Astrocyte of the spinal cord (primary cell): ENCODE measurements at regions not wholly inside any gene's neighbourhood (a gene's known extent, or its start where the extent isn't known, plus 50 kb on each side); places are given as distances from the start of the nearest gene placed in this dataset.
A peak's percentile ranks its signal among the peaks of the same experiment; 100 is the strongest.

ENCODE experiments used
- DNase-seq: peaks from one replicate; pipeline ENCODE4 v3.0.0; 2011; ENCODE audit warnings: low read depth, low spot score
- H3K4me3 ChIP-seq: 2 replicates; pipeline ENCODE4 v1.5.1; 2011; ENCODE audit warnings: low read depth, mild to moderate bottlenecking, low read length, moderate library complexity
- in situ Hi-C: cut with HindIII; loops from 2 replicates; pipeline ENCODE4 v1.10.0; 2017; ENCODE audit warnings: low sequenced_read_pairs
- TF ChIP-seq, protein P1 (sequence below): IDR thresholded peaks from 2 replicates; pipeline ENCODE4 v1.5.1; 2012; ENCODE audit warnings: low read depth, mild to moderate bottlenecking, low read length, inconsistent platforms

DNA sequence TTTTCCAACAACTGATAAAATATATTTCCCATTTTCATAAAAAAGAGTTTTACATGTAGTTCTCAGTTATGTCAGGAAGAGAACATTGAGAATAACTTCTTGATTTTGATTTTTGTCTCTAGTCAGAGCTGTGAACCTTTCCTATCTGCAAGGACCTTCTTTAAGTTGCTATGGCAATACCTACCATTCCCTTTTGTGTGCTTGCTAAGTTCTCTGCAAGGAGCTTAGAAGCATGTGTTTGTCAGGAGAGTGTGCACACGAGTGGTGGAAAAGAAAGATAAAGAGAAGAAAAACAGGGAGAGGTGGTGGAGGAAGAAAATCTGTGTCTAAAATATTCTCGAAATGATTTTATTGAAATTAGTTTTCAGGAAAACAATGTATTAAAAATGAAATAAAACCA, 140.3 kb upstream of the SLC8A1 start:
- in situ Hi-C loops, result no loop called here
- no peak overlapping the region for H3K4me3 ChIP-seq
- TF ChIP-seq, protein P1, sequence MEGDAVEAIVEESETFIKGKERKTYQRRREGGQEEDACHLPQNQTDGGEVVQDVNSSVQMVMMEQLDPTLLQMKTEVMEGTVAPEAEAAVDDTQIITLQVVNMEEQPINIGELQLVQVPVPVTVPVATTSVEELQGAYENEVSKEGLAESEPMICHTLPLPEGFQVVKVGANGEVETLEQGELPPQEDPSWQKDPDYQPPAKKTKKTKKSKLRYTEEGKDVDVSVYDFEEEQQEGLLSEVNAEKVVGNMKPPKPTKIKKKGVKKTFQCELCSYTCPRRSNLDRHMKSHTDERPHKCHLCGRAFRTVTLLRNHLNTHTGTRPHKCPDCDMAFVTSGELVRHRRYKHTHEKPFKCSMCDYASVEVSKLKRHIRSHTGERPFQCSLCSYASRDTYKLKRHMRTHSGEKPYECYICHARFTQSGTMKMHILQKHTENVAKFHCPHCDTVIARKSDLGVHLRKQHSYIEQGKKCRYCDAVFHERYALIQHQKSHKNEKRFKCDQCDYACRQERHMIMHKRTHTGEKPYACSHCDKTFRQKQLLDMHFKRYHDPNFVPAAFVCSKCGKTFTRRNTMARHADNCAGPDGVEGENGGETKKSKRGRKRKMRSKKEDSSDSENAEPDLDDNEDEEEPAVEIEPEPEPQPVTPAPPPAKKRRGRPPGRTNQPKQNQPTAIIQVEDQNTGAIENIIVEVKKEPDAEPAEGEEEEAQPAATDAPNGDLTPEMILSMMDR, result no peak
- no peak for DNase-seq

DNA sequence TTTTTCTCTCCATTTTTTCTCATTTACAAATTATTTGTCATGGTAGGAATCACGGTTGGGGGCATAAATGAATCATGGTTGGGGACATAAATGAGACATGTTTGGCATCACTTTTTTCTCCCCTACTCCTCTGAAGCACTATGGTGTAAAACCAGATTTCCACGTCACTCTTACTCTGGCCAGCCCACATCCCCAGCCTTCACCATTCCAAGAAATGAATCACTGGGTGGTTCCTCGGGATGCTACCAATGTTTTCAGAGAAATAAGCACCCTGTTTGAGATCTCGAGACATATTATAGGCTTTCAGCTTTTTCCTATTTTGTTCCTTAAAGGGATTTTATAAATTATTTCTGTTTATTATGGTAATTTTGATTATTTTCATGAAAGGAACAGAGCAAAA, 155.0 kb upstream of the SLC8A1 start:
- peak; percentile 3 for DNase-seq
- H3K4me3 ChIP-seq, result no peak overlapping the region
- TF ChIP-seq, protein P1, result no peak
- in situ Hi-C loops, result no loop called here

DNA sequence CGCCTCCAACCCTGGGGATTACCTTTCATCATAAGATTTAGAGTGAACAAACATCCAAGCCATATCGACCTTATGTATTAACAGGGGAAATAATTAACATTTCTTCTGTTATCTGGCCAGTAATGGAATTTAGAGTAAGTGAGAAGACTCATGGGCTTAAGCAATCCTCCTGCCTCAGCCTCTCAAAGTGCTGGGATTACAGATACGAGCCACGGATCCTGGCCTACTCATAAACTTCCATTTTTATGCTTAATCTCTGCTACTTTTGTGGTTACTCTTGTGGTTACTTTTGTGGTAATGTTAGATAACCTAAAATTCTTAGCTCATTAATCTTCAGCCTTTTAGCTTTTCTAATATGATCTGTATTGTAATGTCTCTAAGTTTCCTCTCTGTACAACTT, 159.3 kb upstream of the SLC8A1 start:
- no peak for DNase-seq
- TF ChIP-seq, protein P1, result no peak
- H3K4me3 ChIP-seq, result no peak overlapping the region
- in situ Hi-C loops, result no loop called here

DNA sequence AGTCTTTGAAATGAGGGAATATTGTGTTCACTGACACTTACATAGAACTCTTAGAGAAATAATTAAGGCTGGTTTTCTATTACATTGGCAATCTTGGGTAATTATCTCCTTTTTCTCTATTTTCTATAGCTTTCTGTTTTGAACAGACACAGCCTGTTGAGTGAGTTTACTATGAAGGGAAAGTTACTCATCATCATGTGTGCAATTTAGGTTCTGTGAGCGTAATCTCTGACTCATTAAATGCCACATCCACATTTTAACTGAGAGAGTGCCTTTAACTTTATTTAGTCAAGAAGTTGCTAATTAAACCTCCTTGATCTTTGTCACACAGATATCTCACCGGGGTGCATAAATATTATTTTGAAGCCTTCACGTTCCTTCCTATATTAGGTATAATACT, 174.0 kb upstream of the SLC8A1 start:
- H3K4me3 ChIP-seq, result no peak overlapping the region
- peak; percentile 70 for DNase-seq
- TF ChIP-seq, protein P1, result no peak
- in situ Hi-C loops, result no loop called here

DNA sequence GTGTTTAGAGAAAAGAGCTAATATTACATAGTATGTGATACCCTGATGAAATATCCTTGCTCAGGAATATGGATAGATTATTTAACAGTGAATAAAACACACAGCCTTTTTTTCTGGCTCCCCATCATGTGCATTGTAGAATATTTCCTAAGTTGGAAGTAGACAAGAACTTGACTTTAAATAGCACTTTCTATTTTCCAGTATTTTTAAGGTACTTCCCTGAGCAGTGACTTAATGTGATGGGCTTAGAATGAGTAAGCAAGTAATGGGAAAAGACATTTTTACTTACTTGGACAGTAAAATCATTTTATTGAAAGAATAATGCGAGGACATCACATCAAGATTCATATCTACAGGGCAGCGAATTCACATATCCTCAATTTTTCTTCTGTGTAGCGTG, 176.7 kb upstream of the SLC8A1 start:
- no peak for DNase-seq
- TF ChIP-seq, protein P1, result no peak
- in situ Hi-C loops, result no loop called here
- no peak overlapping the region for H3K4me3 ChIP-seq

DNA sequence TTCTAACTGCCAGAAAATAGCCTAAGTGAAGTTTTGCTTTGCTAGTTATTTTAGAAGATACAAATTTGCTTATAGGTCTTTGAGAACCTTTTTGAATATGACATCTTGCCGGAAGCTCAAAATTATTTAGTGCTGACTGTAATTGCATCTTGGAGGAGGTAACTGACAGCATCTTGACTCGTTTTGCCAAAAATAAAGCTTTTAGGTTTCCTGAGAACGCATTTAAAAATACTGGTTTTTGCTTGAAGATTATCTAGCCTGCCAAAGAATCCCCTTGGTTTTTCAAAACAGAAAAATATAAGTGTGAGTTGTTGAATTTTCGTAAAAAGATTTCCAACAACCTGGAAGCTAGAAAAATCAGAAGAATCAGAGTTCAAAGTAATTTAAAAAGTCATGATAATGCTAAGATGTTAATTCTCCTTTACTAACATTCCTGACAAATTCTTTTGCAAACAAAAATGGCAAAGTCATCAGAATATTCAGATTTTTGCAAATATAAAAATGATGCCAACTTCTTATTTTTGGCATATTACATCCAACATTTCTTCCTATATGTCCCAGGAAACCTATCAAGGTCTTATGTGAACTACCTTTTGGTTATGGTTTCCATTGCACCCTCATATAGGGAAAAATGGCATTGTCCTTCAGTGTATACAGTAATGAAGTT, 178.0 kb upstream of the SLC8A1 start:
- no peak for DNase-seq
- no peak overlapping the region for H3K4me3 ChIP-seq
- TF ChIP-seq, protein P1, result no peak
- in situ Hi-C loops, result no loop called here
